Adrenal gland (tissue), 9 donors: ENCODE measurements at regions not wholly inside any gene's neighbourhood (a gene's known extent, or its start where the extent isn't known, plus 50 kb on each side); places are given as distances from the start of the nearest gene placed in this dataset.

Experiments used
- DNase-seq, 7 donors: peaks; one replicate each; pipeline ENCODE4 v3.0.0-alpha.2; 2019 to 2020
- H3K27ac ChIP-seq, 5 donors: fragments of 200-600 bp; sonication (generic) in 4 of 5; 1 replicate in 3 of 5; 2 replicates in 2 of 5; pipeline versions ENCODE4 v1.5.1 to v1.8.0; 2016 to 2020; ENCODE audit warnings: mild to moderate bottlenecking in 1 of 5
- H3K27me3 ChIP-seq: fragments of 200-600 bp; 2 replicates; pipeline ENCODE4 v1.8.0; 2021
- H3K36me3 ChIP-seq, 2 donors: fragments of 200-600 bp; replicated peaks in 1 of 2; 1 replicate in 1 of 2; 2 replicates in 1 of 2; pipeline versions ENCODE4 v1.5.1 to v1.8.0; 2018 to 2022
- H3K4me1 ChIP-seq, 2 donors: fragments of 200-600 bp; replicated peaks in 1 of 2; 1 replicate in 1 of 2; 2 replicates in 1 of 2; pipeline versions ENCODE4 v1.5.1 to v1.8.0; 2018 to 2021
- H3K4me3 ChIP-seq, 4 donors: fragments of 200-600 bp; sonication (generic) in 3 of 4; one replicate each; pipeline ENCODE4 v1.5.1; 2016 to 2018
- H3K9me3 ChIP-seq, 3 donors: fragments of 200-600 bp; sonication (generic) in 1 of 3; replicated peaks in 1 of 3; 1 replicate in 2 of 3; 2 replicates in 1 of 3; pipeline versions ENCODE4 v1.5.1 to v1.8.0; 2016 to 2021
- CTCF ChIP-seq, 6 experiments: fragments of 450-650 bp in 4 of 6; fragments of 200-600 bp in 2 of 6; sonication (generic) in 1 of 6; IDR thresholded peaks; 1 replicate in 5 of 6; 2 replicates in 1 of 6; pipeline versions ENCODE4 v1.5.1 to v1.8.0; 2016 to 2021; ENCODE audit warnings: antibody characterized with exemption in 6 of 6, mild to moderate bottlenecking in 2 of 6, moderate library complexity in 1 of 6
- POLR2A ChIP-seq, 2 donors: fragments of 450-650 bp; IDR thresholded peaks; one replicate each; pipeline ENCODE4 v1.6.1; 2017; ENCODE audit warnings: antibody characterized with exemption in 2 of 2, mild to moderate bottlenecking in 2 of 2, moderate library complexity in 1 of 2
- WGBS, 4 donors: extraction: QIAGEN DNeasy Blood & Tissue Kit in 2 of 4; methylation state at CpG; one replicate each; pipeline versions ENCODE4 v1.1.5 to v1.1.7; 2013 to 2017; 5-methylcytosine and 5-hydroxymethylcytosine counted together
- intact Hi-C, 2 donors: fragments of 100-400 bp; cut with DNase I; formaldehyde crosslinking; loops; one replicate each; pipeline versions ENCODE4 v1.14.1 to v1.15.0; 2022 to 2023
- donor health status: healthy with polysubstance abuse.
- donor health status: Bipolar disorder and iron deficiency.
- donor health status: DM: yes; HTN: yes; CAD: no.
- donor health status: DM: no; HTN: no; CAD: no.
- donor health status: DM: no; HTN: no; CAD: no.

GRCh38 chr17:55965051-55965450 is 188.2 kb upstream of the ANKFN1 start:
- no peak for DNase-seq
- H3K9me3 ChIP-seq = no peaks in the 10 kb centered on the region
- no peaks in the 10 kb centered on the region for H3K4me1 ChIP-seq
- no peak overlapping the region for H3K27ac ChIP-seq
- intact Hi-C loops = no loop called here
- no peak for TF ChIP-seq CTCF (IDR thresholded peaks at IDR 0.05)
- no peak for TF ChIP-seq POLR2A (IDR thresholded peaks at IDR 0.05)
- no peaks in the 10 kb centered on the region for H3K27me3 ChIP-seq
- H3K36me3 ChIP-seq = no peaks in the 10 kb centered on the region
- no peak overlapping the region for H3K4me3 ChIP-seq

GRCh38 chr17:55969562-55970324 is 183.5 kb upstream of the ANKFN1 start:
- no peak overlapping the region for H3K4me3 ChIP-seq
- TF ChIP-seq CTCF (IDR thresholded peaks at IDR 0.05) (no peak), POLR2A (IDR thresholded peaks at IDR 0.05) (no peak)
- peaks cover 8% of the 10 kb centered on the region for H3K27me3 ChIP-seq
- intact Hi-C loops = no loop called here
- DNase-seq = no peak
- H3K4me1 ChIP-seq = no peaks in the 10 kb centered on the region
- no peaks in the 10 kb centered on the region for H3K9me3 ChIP-seq
- H3K36me3 ChIP-seq = no peaks in the 10 kb centered on the region
- H3K27ac ChIP-seq = no peak overlapping the region
- 53 to 61% (median 58%) methylated on average over 3 of the region's 3 CpGs for WGBS, 4 donors

- Histone ChIP-seq H3K36me3 (no peaks in the 10 kb centered on the region), H3K27me3 (no peaks in the 10 kb centered on the region), H3K4me1 (no peaks in the 10 kb centered on the region), H3K9me3 (no peaks in the 10 kb centered on the region), H3K4me3 (no peak overlapping the region), H3K27ac (no peak overlapping the region)
- no peak for TF ChIP-seq POLR2A (IDR thresholded peaks at IDR 0.05)
- DNase-seq = no peak
- intact Hi-C loops = no loop called here
- 60 to 72% methylated on average over 1 of the region's 1 CpG; no CpG with 5 or more reads in 2 of the 4 donors for WGBS, 4 donors
Observed at GRCh38 chr17:55978578-55978977, 174.7 kb upstream of the ANKFN1 start.

GRCh38 chr17:55983096-55983495 is 170.2 kb upstream of the ANKFN1 start:
- 67 to 77% (median 70%) methylated on average over 3 of the region's 3 CpGs for WGBS, 4 donors
- DNase-seq = no peak
- intact Hi-C loops = no loop called here
- H3K9me3 ChIP-seq = no peaks in the 10 kb centered on the region
- H3K27ac ChIP-seq = no peak overlapping the region
- H3K4me1 ChIP-seq = no peaks in the 10 kb centered on the region
- H3K4me3 ChIP-seq = no peak overlapping the region
- no peaks in the 10 kb centered on the region for H3K36me3 ChIP-seq
- H3K27me3 ChIP-seq = no peaks in the 10 kb centered on the region
- TF ChIP-seq CTCF (IDR thresholded peaks at IDR 0.05) (no peak), POLR2A (IDR thresholded peaks at IDR 0.05) (no peak)

- H3K9me3 ChIP-seq = no peaks in the 10 kb centered on the region
- WGBS, 4 donors = 73 to 78% (median 75%) methylated on average over 4 of the region's 4 CpGs
- H3K27me3 ChIP-seq = no peaks in the 10 kb centered on the region
- H3K36me3 ChIP-seq = no peaks in the 10 kb centered on the region
- no peaks in the 10 kb centered on the region for H3K4me1 ChIP-seq
- TF ChIP-seq POLR2A (IDR thresholded peaks at IDR 0.05) (no peak), CTCF (IDR thresholded peaks at IDR 0.05) (no peak)
- no peak for DNase-seq
- H3K27ac ChIP-seq = no peak overlapping the region
- intact Hi-C loops = no loop called here
- H3K4me3 ChIP-seq = no peak overlapping the region
Observed at GRCh38 chr17:55986817-55987216, 166.5 kb upstream of the ANKFN1 start.
